PC-9 (cell line): ENCODE measurements at regions not wholly inside any gene's neighbourhood (a gene's known extent, or its start where the extent isn't known, plus 50 kb on each side); places are given as distances from the start of the nearest gene placed in this dataset.

Experiments
- CTCF ChIP-seq: fragments of 200-600 bp; sonication (generic); conservative IDR thresholded peaks from 2 replicates; pipeline ENCODE4 v1.6.1; 2017; ENCODE audit warnings: mixed run types, antibody characterized with exemption, mild to moderate bottlenecking, moderate library complexity
- EZH2 ChIP-seq: fragments of 200-600 bp; sonication (generic); IDR thresholded peaks from 2 replicates; pipeline ENCODE4 v1.8.0; 2017; ENCODE audit warnings: antibody characterized with exemption, low read depth

GRCh38 chr6:76240092-76240491 lies 167.6 kb upstream of the IMPG1 start:
- no peak for TF ChIP-seq CTCF
- no peak for TF ChIP-seq EZH2
